A673 (cell line): ENCODE measurements at regions not wholly inside any gene's neighbourhood (a gene's known extent, or its start where the extent isn't known, plus 50 kb on each side); places are given as distances from the start of the nearest gene placed in this dataset.

ENCODE experiments used
- BruUV-seq: library from RNA; stranded (reverse); fragments of 400-500 nt; replicated peaks from 2 replicates; lab custom pipeline; 2021; lab: Mats Ljungman, UMichigan
- CTCF ChIA-PET: fragments of 300-600 bp; sonication (Branson Sonifier 250); formaldehyde crosslinking; loops from one replicate; lab custom pipeline; 2022; ENCODE audit warnings: antibody characterized with exemption; lab: Charles Lee
- POLR2A ChIA-PET: fragments of 300-600 bp; sonication (Branson Sonifier 250); formaldehyde crosslinking; loops from one replicate; lab custom pipeline; 2022; ENCODE audit warnings: antibody characterized with exemption; ENCODE audit not compliant: low non-redundant PET; lab: Charles Lee
- DNase-seq: peaks from one replicate; pipeline ENCODE4 v3.0.0-alpha.2; 2015; ENCODE audit warnings: low spot score
- H3K27ac ChIP-seq: fragments of 200-600 bp; sonication (generic); 2 replicates; pipeline ENCODE4 v1.5.1; 2016; ENCODE audit warnings: mixed run types, low read depth, mild to moderate bottlenecking, mixed read lengths, antibody characterized with exemption, low read length; ENCODE audit not compliant: poor library complexity, severe bottlenecking
- H3K27me3 ChIP-seq: fragments of 200-600 bp; sonication (generic); replicated peaks from 2 replicates; pipeline ENCODE4 v1.6.1; 2017; ENCODE audit warnings: mixed run types, low read depth, mild to moderate bottlenecking, mixed read lengths, antibody characterized with exemption, low read length; ENCODE audit not compliant: insufficient read depth, poor library complexity
- H3K36me3 ChIP-seq: fragments of 200-600 bp; sonication (generic); 2 replicates; pipeline ENCODE4 v1.6.1; 2016; ENCODE audit warnings: mixed run types, mild to moderate bottlenecking, mixed read lengths, antibody characterized with exemption, low read length; ENCODE audit not compliant: insufficient read depth, poor library complexity, severe bottlenecking
- H3K4me1 ChIP-seq: fragments of 200-600 bp; sonication (generic); 2 replicates; pipeline ENCODE4 v1.6.1; 2017; ENCODE audit warnings: mixed run types, mild to moderate bottlenecking, mixed read lengths, antibody characterized with exemption, low read length; ENCODE audit not compliant: insufficient read depth, poor library complexity, severe bottlenecking
- H3K4me3 ChIP-seq: fragments of 200-600 bp; sonication (generic); 2 replicates; pipeline ENCODE4 v1.5.1; 2016; ENCODE audit warnings: low read depth, mixed run types, mild to moderate bottlenecking, mixed read lengths, low read length; ENCODE audit not compliant: poor library complexity, severe bottlenecking
- H3K9me3 ChIP-seq: fragments of 200-600 bp; sonication (generic); 2 replicates; pipeline ENCODE4 v1.6.1; 2016; ENCODE audit warnings: mixed run types, low read depth, mild to moderate bottlenecking, mixed read lengths, antibody characterized with exemption, low read length; ENCODE audit not compliant: poor library complexity, severe bottlenecking
- CTCF ChIP-seq: fragments of 300-800, 200-600 bp; sonication (generic); conservative IDR thresholded peaks from 2 replicates; pipeline ENCODE4 v1.5.1; 2017; ENCODE audit warnings: low read depth, mild to moderate bottlenecking, antibody characterized with exemption, low read length, moderate library complexity, mixed read lengths
- EZH2 ChIP-seq: fragments of 200-600 bp; sonication (generic); IDR thresholded peaks from 2 replicates; pipeline ENCODE4 v1.6.1; 2017; ENCODE audit warnings: borderline replicate concordance, low read depth, mild to moderate bottlenecking, mixed read lengths, antibody characterized with exemption, low read length; ENCODE audit not compliant: poor library complexity, severe bottlenecking
- intact Hi-C: fragments of 100-400 bp; cut with micrococcal nuclease; formaldehyde crosslinking; loops from one replicate; pipeline ENCODE4 v1.10.0; 2022; ENCODE audit not compliant: unreplicated experiment

- ChIA-PET CTCF (no interaction called here), POLR2A (no interaction called here)
- intact Hi-C loops, result no loop called here
- H3K9me3 ChIP-seq, result no peaks in the 10 kb centered on the region
- H3K4me1 ChIP-seq, result no peaks in the 10 kb centered on the region
- H3K36me3 ChIP-seq, result no peaks in the 10 kb centered on the region
- BruUV-seq, result no TSS peak
- TF ChIP-seq EZH2 (no peak), CTCF (no peak)
- no peak overlapping the region for H3K4me3 ChIP-seq
- DNase-seq, result no peak
- H3K27ac ChIP-seq, result no peak overlapping the region
- no peaks in the 10 kb centered on the region for H3K27me3 ChIP-seq
Observed at GRCh38 chr7:81197266-81197665, 278.4 kb upstream of the SEMA3C start.

DNA sequence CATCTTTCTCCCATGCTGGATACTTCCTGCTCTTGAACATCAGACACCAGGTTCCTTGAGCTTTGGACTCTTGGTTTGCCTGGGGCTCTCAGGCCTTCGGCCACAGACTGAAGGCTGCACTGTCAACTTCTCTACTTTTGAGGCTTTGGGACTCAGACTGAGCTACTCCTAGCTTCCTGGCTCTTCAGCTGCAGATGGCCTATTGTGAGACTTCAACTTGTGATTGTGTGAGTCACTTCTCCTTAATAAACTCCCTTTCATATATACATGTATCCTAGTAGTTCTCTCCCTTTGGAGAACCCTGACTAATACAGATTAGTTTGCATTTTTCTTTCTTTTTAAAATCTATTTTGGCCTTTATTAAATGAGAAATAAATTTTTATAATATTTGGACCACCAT, 276.2 kb upstream of the SEMA3C start:
- no TSS peak for BruUV-seq
- Histone ChIP-seq H3K27me3 (no peaks in the 10 kb centered on the region), H3K36me3 (no peaks in the 10 kb centered on the region), H3K27ac (no peak overlapping the region), H3K9me3 (no peaks in the 10 kb centered on the region), H3K4me1 (no peaks in the 10 kb centered on the region), H3K4me3 (no peak overlapping the region)
- no peak for DNase-seq
- POLR2A ChIA-PET, result no interaction called here
- intact Hi-C loops, result no loop called here
- CTCF ChIA-PET, result no interaction called here
- TF ChIP-seq EZH2 (no peak), CTCF (no peak)

- H3K27me3 ChIP-seq, result no peaks in the 10 kb centered on the region
- no peak overlapping the region for H3K4me3 ChIP-seq
- H3K36me3 ChIP-seq, result no peaks in the 10 kb centered on the region
- TF ChIP-seq EZH2 (no peak), CTCF (no peak)
- ChIA-PET CTCF (no interaction called here), POLR2A (no interaction called here)
- no TSS peak for BruUV-seq
- no peaks in the 10 kb centered on the region for H3K4me1 ChIP-seq
- DNase-seq, result no peak
- H3K27ac ChIP-seq, result no peak overlapping the region
- intact Hi-C loops, result no loop called here
- H3K9me3 ChIP-seq, result no peaks in the 10 kb centered on the region
Observed at GRCh38 chr7:81190997-81191768, 272.3 kb upstream of the SEMA3C start.
